Progenitor cell of endocrine pancreas (in vitro differentiated cells): ENCODE measurements at regions not wholly inside any gene's neighbourhood (a gene's known extent, or its start where the extent isn't known, plus 50 kb on each side); places are given as distances from the start of the nearest gene placed in this dataset.

ENCODE experiments used
- DNase-seq: peaks from one replicate; pipeline ENCODE4 v3.0.0; 2021; ENCODE audit warnings: low spot score; ENCODE audit not compliant: unreplicated experiment
- H3K27ac Mint-ChIP-seq: 2 replicates; pipeline ENCODE4 v1.8.0; 2021; ENCODE audit warnings: mild to moderate bottlenecking, moderate library complexity, mixed read lengths
- H3K27me3 Mint-ChIP-seq: 2 replicates; pipeline ENCODE4 v1.8.0; 2021; ENCODE audit warnings: mixed read lengths
- H3K36me3 Mint-ChIP-seq: 2 replicates; pipeline ENCODE4 v1.8.0; 2022; ENCODE audit warnings: mixed read lengths; ENCODE audit not compliant: insufficient read depth
- H3K4me1 Mint-ChIP-seq: 2 replicates; pipeline ENCODE4 v1.8.0; 2021; ENCODE audit warnings: low read depth, mixed read lengths
- H3K4me3 Mint-ChIP-seq: 2 replicates; pipeline ENCODE4 v1.8.0; 2021; ENCODE audit warnings: low read depth, mild to moderate bottlenecking, moderate library complexity, mixed read lengths
- H3K9me3 Mint-ChIP-seq: 2 replicates; pipeline ENCODE4 v1.8.0; 2021; ENCODE audit warnings: low read depth, mixed read lengths
- TF ChIP-seq, protein P1 (sequence below): fragments of 200-600 bp; sonication (generic); IDR thresholded peaks from one replicate; pipeline ENCODE4 v1.5.0; 2021; ENCODE audit warnings: antibody characterized with exemption, mild to moderate bottlenecking; ENCODE audit not compliant: unreplicated experiment

GRCh38 chr10:35909121-35909720 lies 267.1 kb upstream of the FZD8 start:
- peaks cover 20% of the 10 kb centered on the region for H3K4me1 Mint-ChIP-seq
- no peak for DNase-seq
- no peaks in the 10 kb centered on the region for H3K36me3 Mint-ChIP-seq
- TF ChIP-seq, protein P1, sequence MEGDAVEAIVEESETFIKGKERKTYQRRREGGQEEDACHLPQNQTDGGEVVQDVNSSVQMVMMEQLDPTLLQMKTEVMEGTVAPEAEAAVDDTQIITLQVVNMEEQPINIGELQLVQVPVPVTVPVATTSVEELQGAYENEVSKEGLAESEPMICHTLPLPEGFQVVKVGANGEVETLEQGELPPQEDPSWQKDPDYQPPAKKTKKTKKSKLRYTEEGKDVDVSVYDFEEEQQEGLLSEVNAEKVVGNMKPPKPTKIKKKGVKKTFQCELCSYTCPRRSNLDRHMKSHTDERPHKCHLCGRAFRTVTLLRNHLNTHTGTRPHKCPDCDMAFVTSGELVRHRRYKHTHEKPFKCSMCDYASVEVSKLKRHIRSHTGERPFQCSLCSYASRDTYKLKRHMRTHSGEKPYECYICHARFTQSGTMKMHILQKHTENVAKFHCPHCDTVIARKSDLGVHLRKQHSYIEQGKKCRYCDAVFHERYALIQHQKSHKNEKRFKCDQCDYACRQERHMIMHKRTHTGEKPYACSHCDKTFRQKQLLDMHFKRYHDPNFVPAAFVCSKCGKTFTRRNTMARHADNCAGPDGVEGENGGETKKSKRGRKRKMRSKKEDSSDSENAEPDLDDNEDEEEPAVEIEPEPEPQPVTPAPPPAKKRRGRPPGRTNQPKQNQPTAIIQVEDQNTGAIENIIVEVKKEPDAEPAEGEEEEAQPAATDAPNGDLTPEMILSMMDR = no peak
- H3K27me3 Mint-ChIP-seq = peaks cover 2% of the 10 kb centered on the region
- no peak overlapping the region for H3K4me3 Mint-ChIP-seq
- no peak overlapping the region for H3K27ac Mint-ChIP-seq
- H3K9me3 Mint-ChIP-seq = no peaks in the 10 kb centered on the region

DNA sequence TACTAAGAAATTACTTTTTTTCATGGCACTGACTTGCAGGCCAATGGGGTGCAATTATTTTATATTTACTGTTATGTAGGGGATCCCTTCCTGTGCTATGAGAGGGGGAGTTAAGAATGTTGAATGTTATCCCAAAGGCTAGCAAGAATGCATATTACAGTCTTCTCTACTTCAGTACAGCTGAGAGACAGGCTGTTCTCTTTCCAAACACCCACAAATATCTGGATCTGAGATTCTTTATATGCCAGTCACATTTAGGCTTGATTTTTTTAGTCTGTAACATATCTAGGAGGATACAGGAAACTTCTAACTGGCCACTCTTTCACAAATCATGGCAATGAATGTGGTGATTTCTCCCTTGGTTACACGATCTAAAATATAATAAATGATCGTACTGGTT lies 266.4 kb upstream of the FZD8 start:
- Mint-ChIP-seq H3K27ac (no peak overlapping the region), H3K27me3 (peaks cover 6% of the 10 kb centered on the region)

GRCh38 chr10:35907548-35907947 lies 265.5 kb upstream of the FZD8 start:
- peak overlapping the region; percentile 7 for H3K4me3 Mint-ChIP-seq
- peak overlapping the region; percentile 9 for H3K27ac Mint-ChIP-seq
- H3K4me1 Mint-ChIP-seq = peaks cover 18% of the 10 kb centered on the region
- no peak for DNase-seq
- no peaks in the 10 kb centered on the region for H3K36me3 Mint-ChIP-seq
- no peaks in the 10 kb centered on the region for H3K9me3 Mint-ChIP-seq
- TF ChIP-seq, protein P1 = no peak
- peaks cover 9% of the 10 kb centered on the region for H3K27me3 Mint-ChIP-seq

More for the DNA sequence above, 266.4 kb upstream of the FZD8 start:
- Mint-ChIP-seq H3K4me1 (peaks cover 20% of the 10 kb centered on the region), H3K36me3 (no peaks in the 10 kb centered on the region), H3K4me3 (no peak overlapping the region), H3K9me3 (no peaks in the 10 kb centered on the region)
- TF ChIP-seq, protein P1 = no peak
- DNase-seq = no peak

- no peaks in the 10 kb centered on the region for H3K36me3 Mint-ChIP-seq
- no peak overlapping the region for H3K27ac Mint-ChIP-seq
- H3K9me3 Mint-ChIP-seq = no peaks in the 10 kb centered on the region
- TF ChIP-seq, protein P1 = no peak
- H3K4me3 Mint-ChIP-seq = no peak overlapping the region
- H3K27me3 Mint-ChIP-seq = peaks cover 9% of the 10 kb centered on the region
- DNase-seq = no peak
- H3K4me1 Mint-ChIP-seq = peaks cover 12% of the 10 kb centered on the region
These were observed 264.1 kb upstream of the FZD8 start for GRCh38 chr10:35906155-35906554.

GRCh38 chr10:35903021-35903420 lies 260.9 kb upstream of the FZD8 start:
- no peak overlapping the region for H3K4me3 Mint-ChIP-seq
- TF ChIP-seq, protein P1 = no peak
- H3K27me3 Mint-ChIP-seq = peaks cover 9% of the 10 kb centered on the region
- DNase-seq = no peak
- H3K27ac Mint-ChIP-seq = no peak overlapping the region
- H3K9me3 Mint-ChIP-seq = no peaks in the 10 kb centered on the region
- no peaks in the 10 kb centered on the region for H3K36me3 Mint-ChIP-seq
- H3K4me1 Mint-ChIP-seq = peaks cover 8% of the 10 kb centered on the region
